Uterus (tissue), 3 donors: ENCODE measurements at regions not wholly inside any gene's neighbourhood (a gene's known extent, or its start where the extent isn't known, plus 50 kb on each side); places are given as distances from the start of the nearest gene placed in this dataset.

ENCODE experiments used
- DNase-seq, 2 donors: peaks; one replicate each; pipeline ENCODE4 v3.0.0-alpha.2; 2019 to 2020
- H3K27ac ChIP-seq, 2 donors: fragments of 200-600 bp; sonication (generic); 1 replicate in 1 of 2; 2 replicates in 1 of 2; pipeline ENCODE4 v1.5.1; 2016 to 2018
- H3K27me3 ChIP-seq, 2 donors: fragments of 200-600 bp; sonication (generic); one replicate each; pipeline ENCODE4 v1.5.1; 2018 to 2019; ENCODE audit warnings: control low read depth in 1 of 2
- H3K36me3 ChIP-seq, 2 donors: fragments of 200-600 bp; sonication (generic); one replicate each; pipeline ENCODE4 v1.5.1; 2019; ENCODE audit warnings: control low read depth in 1 of 2
- H3K4me1 ChIP-seq, 2 donors: fragments of 200-600 bp; sonication (generic); one replicate each; pipeline ENCODE4 v1.5.1; 2018 to 2019; ENCODE audit warnings: control low read depth in 1 of 2
- H3K4me3 ChIP-seq, 2 donors: fragments of 200-600 bp; sonication (generic); 1 replicate in 1 of 2; 2 replicates in 1 of 2; pipeline ENCODE4 v1.5.1; 2018 to 2019; ENCODE audit warnings: mild to moderate bottlenecking in 1 of 2
- H3K9me3 ChIP-seq, 2 donors: fragments of 200-600 bp; sonication (generic); one replicate each; pipeline ENCODE4 v1.5.1; 2019; ENCODE audit warnings: control low read depth in 1 of 2
- CTCF ChIP-seq, 4 experiments: fragments of 200-600 bp in 2 of 4; fragments of 450-650 bp in 2 of 4; sonication (generic) in 2 of 4; IDR thresholded peaks; one replicate each; pipeline ENCODE4 v1.5.1; 2016 to 2019; ENCODE audit warnings: antibody characterized with exemption in 4 of 4, mild to moderate bottlenecking in 2 of 4, moderate library complexity in 1 of 4
- POLR2A ChIP-seq, 2 donors: fragments of 450-650 bp; IDR thresholded peaks; one replicate each; pipeline ENCODE4 v1.6.1; 2016; ENCODE audit warnings: antibody characterized with exemption in 2 of 2, mild to moderate bottlenecking in 1 of 2, moderate library complexity in 1 of 2
- intact Hi-C: fragments of 100-400 bp; cut with DNase I; formaldehyde crosslinking; loops from one replicate; pipeline ENCODE4 v1.15.1; 2023; ENCODE audit warnings: low total_unique reads
- donor health status: DM: yes; HTN: yes; CAD: no.

GRCh38 chr7:156397249-156397648 lies 243.3 kb upstream of the RNF32 start:
- no peaks in the 10 kb centered on the region for H3K9me3 ChIP-seq
- no peaks in the 10 kb centered on the region for H3K4me1 ChIP-seq
- intact Hi-C loops = no loop called here
- H3K27ac ChIP-seq = no peak overlapping the region
- TF ChIP-seq POLR2A (IDR thresholded peaks at IDR 0.05) (no peak), CTCF (IDR thresholded peaks at IDR 0.05) (no peak)
- H3K27me3 ChIP-seq = no peaks in the 10 kb centered on the region
- H3K36me3 ChIP-seq = no peaks in the 10 kb centered on the region
- no peak overlapping the region for H3K4me3 ChIP-seq
- no peak for DNase-seq

- DNase-seq = no peak
- H3K9me3 ChIP-seq = no peaks in the 10 kb centered on the region
- H3K27ac ChIP-seq = no peak overlapping the region
- H3K4me3 ChIP-seq = no peak overlapping the region
- no peak for TF ChIP-seq POLR2A (IDR thresholded peaks at IDR 0.05)
- TF ChIP-seq CTCF (IDR thresholded peaks at IDR 0.05) = no peak
- H3K4me1 ChIP-seq = no peaks in the 10 kb centered on the region
- no peaks in the 10 kb centered on the region for H3K36me3 ChIP-seq
- intact Hi-C loops = no loop called here
- no peaks in the 10 kb centered on the region for H3K27me3 ChIP-seq
Observed at GRCh38 chr7:156389116-156389692, 251.4 kb upstream of the RNF32 start.

- Histone ChIP-seq H3K4me1 (no peaks in the 10 kb centered on the region), H3K4me3 (no peak overlapping the region), H3K27ac (no peak overlapping the region), H3K9me3 (no peaks in the 10 kb centered on the region), H3K36me3 (no peaks in the 10 kb centered on the region), H3K27me3 (no peaks in the 10 kb centered on the region)
- TF ChIP-seq CTCF (IDR thresholded peaks at IDR 0.05) (no peak), POLR2A (IDR thresholded peaks at IDR 0.05) (no peak)
- no peak for DNase-seq
- intact Hi-C loops = no loop called here
Observed at GRCh38 chr7:156386097-156386496, 254.5 kb upstream of the RNF32 start.

GRCh38 chr7:156384706-156385105 lies 255.9 kb upstream of the RNF32 start:
- Histone ChIP-seq H3K27ac (no peak overlapping the region), H3K27me3 (no peaks in the 10 kb centered on the region), H3K36me3 (no peaks in the 10 kb centered on the region), H3K4me1 (no peaks in the 10 kb centered on the region), H3K4me3 (no peak overlapping the region), H3K9me3 (no peaks in the 10 kb centered on the region)
- no peak for DNase-seq
- TF ChIP-seq POLR2A (IDR thresholded peaks at IDR 0.05) = no peak
- TF ChIP-seq CTCF (IDR thresholded peaks at IDR 0.05) = no peak
- intact Hi-C loops = no loop called here

GRCh38 chr7:156383526-156383925 lies 257.0 kb upstream of the RNF32 start:
- H3K36me3 ChIP-seq = no peaks in the 10 kb centered on the region
- intact Hi-C loops = no loop called here
- no peaks in the 10 kb centered on the region for H3K4me1 ChIP-seq
- no peak overlapping the region for H3K27ac ChIP-seq
- TF ChIP-seq CTCF (IDR thresholded peaks at IDR 0.05) (no peak), POLR2A (IDR thresholded peaks at IDR 0.05) (no peak)
- no peak overlapping the region for H3K4me3 ChIP-seq
- no peaks in the 10 kb centered on the region for H3K9me3 ChIP-seq
- no peak for DNase-seq
- H3K27me3 ChIP-seq = no peaks in the 10 kb centered on the region
